GM12874 (cell line): ENCODE measurements at regions not wholly inside any gene's neighbourhood (a gene's known extent, or its start where the extent isn't known, plus 50 kb on each side); places are given as distances from the start of the nearest gene placed in this dataset.

Source experiments
- CTCF ChIP-seq: IDR thresholded peaks from 2 replicates; pipeline ENCODE4 v1.5.1; 2011; ENCODE audit warnings: low read depth, mild to moderate bottlenecking, control low read depth, low read length, moderate library complexity; ENCODE audit not compliant: insufficient read depth

GRCh38 chr2:176947754-176948153 is 264.8 kb upstream of the HNRNPA3 start:
- TF ChIP-seq CTCF, result no peak

GRCh38 chr2:176956791-176957190 is 255.8 kb upstream of the HNRNPA3 start:
- TF ChIP-seq CTCF, result no peak

GRCh38 chr2:176959614-176960013 is 253.0 kb upstream of the HNRNPA3 start:
- TF ChIP-seq CTCF, result no peak

- TF ChIP-seq CTCF, result no peak
Measured at GRCh38 chr2:176960061-176960460, 252.5 kb upstream of the HNRNPA3 start.

- no peak for TF ChIP-seq CTCF
Measured at GRCh38 chr2:176960736-176961520, 251.7 kb upstream of the HNRNPA3 start.

GRCh38 chr2:176961775-176962619 is 250.6 kb upstream of the HNRNPA3 start:
- no peak for TF ChIP-seq CTCF

- no peak for TF ChIP-seq CTCF
Measured at GRCh38 chr2:176963568-176964287, 248.9 kb upstream of the HNRNPA3 start.
